HG02938 (cell line): ENCODE measurements at regions not wholly inside any gene's neighbourhood (a gene's known extent, or its start where the extent isn't known, plus 50 kb on each side); places are given as distances from the start of the nearest gene placed in this dataset.
"Not testable (repeated sequence)": the region's sequence is repeated elsewhere in the genome, so short reads cannot be mapped to it uniquely, and the experiment has no call there.

Experiments
- ATAC-seq: cut with Tn5 transposase; IDR thresholded peaks from one replicate; pipeline ENCODE4 v1.9.1; 2021; ENCODE audit warnings: mild to moderate bottlenecking, moderate library complexity; ENCODE audit not compliant: unreplicated experiment

DNA sequence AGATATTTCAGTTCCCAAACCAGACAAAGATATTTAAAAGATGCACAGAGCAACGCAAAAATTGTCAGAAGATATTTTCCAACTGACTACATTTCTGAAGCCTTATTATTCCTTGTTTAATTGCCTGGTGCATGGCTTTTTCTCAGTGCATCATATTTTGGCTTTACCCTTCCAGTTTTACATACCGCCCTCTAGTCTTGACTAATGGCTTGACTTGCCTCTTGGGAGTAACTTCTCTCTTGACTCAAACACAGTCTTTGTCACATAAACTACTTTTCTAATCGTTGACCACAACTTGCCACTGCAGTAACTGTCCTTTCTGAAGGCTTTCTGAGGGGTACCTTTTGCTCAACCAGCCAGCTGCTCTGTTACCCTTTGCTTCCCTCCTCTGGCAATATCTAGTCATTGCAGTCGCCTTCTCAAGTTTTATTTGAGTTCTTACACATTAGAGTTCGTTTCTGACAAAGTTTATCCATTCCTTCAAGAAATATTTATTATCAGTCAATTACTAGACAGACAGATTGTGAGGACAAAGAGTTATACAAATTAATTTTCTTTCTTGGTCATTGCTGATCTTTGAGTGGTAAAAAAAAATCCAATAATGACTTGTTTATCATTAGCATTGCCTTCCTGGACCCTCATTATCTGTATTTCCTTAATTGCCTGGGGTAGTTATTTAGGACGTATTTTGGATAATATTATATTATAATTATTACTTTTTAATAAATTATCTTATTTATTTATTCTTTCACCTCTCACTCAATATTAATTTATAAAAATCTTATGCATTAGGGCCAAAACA is 506.9 kb upstream of the PCDH10 start:
- ATAC-seq, result peak; percentile 45

GRCh38 chr4:132646186-132646585 is 502.9 kb upstream of the PCDH10 start:
- peak; percentile 93 for ATAC-seq

DNA sequence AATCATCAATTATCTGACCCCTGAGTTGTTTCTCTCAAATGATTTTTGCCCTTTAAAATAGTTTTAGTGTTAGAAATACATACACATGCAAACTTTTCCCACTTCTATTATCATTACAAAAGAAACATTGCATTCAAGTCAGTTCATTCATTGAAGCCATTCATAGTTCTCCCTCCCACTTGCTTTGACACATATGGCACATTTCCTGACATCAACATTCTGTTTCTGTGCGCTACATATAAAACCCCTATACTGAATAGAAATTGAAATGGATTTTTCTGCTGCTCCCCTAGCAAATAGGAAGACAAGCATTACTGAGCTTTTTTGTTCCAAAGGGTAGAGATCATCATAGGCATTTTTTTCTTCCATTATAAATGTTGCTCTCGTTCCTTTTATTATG is 497.9 kb upstream of the PCDH10 start:
- ATAC-seq, result no peak

GRCh38 chr4:132660181-132660580 is 488.9 kb upstream of the PCDH10 start:
- no peak for ATAC-seq

DNA sequence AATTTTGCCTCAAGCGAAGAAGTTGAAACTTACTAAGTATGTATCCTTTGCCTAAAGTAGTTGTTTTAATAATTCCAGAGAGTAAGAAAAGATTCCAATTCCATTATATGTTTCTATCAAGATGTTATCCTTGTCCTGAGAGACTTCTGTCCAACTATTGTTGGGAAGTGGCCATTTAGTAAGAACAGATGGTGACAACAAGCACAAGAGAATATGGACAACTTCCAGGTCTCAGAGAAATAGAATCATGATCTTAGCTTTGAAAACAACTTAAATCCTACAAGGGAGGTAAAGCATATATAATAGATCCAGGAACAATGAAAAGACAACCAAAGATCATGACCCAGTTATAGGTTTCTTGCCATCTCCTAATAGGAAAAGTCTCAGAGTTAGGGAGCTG is 486.6 kb upstream of the PCDH10 start:
- ATAC-seq, result no peak

DNA sequence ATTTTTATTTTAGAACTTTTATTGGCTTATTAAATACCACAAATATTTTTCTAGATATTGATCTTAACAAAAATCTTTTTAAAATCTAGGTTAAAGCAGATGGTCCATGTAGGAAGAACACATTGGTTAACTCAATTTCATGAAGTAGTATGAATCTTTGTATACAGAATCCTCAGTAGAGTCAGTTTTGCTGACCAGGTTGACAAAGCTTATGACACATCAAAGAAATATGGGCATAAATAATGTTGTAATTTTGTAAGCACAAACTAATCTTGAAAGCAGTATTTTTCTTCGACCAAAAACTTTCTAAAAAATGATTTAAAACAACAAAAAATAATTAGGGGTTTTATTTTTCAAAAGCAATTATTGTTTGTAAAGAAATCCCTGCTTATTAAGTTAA is 479.3 kb upstream of the PCDH10 start:
- ATAC-seq, result no peak

DNA sequence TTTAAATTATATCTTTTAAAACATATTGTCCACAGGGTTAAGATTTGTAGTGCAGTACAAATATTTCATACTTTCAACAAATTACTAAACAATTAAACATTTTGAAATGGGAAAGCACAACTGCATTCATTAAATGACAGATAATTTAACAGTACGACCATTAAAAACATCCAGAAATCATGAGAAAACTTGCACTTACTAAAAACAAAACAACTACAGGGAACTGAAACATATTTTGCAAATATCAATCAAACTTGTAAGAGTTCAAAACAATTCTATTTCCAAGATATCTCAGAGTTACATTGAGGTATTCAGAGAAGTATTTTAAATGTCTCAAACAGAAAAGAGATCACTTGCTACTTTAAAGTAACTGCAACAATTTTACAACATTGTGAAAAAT is 478.5 kb upstream of the PCDH10 start:
- ATAC-seq, result no peak

DNA sequence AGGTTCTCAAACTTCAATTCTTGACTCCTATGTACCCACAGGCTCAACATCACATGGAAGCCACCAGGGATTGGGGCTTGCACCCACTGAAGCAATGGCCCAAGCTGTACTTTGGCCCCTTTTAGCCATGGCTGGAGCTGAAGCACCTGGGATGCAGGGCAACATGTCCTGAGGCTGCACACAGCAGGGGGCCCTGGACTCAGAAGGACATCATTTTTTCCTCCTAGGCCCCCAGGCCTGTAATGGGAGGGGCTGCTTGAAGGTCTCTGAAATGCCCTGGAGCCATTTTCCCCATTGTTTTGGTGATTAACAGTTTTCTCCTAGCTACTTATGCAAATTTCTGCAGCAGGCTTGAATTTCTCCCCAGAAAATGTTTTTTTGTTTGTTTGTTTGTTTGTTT is 465.1 kb upstream of the PCDH10 start:
- no peak for ATAC-seq

GRCh38 chr4:132691026-132691425 is 458.1 kb upstream of the PCDH10 start:
- ATAC-seq, result no peak

DNA sequence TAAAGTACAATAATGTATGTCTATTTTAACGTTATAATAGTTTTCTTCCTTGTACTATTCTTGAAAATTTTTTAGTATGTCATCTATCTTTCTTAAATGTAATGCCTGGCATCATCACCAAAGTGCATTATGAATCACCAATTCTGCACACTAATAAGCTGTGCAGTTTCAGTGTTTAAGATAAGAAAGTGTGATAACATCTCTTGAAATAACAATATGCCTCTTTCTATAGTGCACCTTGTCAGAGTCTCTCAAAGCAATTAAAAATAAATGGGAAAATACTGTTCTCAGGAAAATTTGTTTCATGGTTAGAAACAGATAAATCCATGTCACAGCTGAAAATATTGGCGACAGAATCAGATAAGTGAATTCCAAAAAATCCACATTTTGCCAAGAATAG is 457.4 kb upstream of the PCDH10 start:
- no peak for ATAC-seq

GRCh38 chr4:132694775-132695174 is 454.3 kb upstream of the PCDH10 start:
- ATAC-seq, result no peak

DNA sequence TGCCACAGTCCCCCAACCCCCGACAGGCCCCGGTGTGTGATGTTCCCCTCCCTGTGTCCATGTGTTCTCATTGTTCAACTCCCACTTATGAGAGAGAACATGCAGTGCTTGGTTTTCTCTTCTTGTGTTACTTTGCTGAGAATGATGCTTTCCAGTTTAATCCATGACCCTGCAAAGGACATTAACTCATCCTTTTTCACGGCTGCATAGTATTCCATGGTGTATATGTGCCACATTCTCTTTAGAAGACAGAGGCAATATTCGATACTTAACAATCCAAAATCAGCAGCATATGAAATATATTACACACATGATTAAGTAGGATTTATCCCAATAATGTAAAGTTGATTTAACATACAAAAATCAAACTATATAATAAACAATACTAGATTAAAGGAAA is 451.6 kb upstream of the PCDH10 start:
- not testable (repeated sequence) for ATAC-seq

DNA sequence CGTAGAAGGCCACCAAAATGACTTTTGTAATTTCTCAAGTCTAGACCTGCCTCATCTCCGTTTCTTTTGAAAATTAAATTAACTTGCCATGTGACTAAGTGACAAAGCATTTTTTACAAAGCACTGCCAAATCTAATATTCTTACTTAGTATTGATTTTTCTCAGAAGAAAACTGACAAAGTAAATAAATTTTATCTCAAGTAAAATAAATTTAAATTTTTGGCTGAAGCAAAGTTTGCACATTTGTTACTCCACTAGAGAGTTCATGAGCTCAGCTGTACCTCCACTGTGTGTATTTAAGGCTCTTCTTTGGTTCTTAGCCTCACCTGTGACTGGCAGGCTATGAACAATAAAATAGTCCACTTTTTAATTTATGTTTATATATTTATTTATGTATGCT is 441.1 kb upstream of the PCDH10 start:
- no peak for ATAC-seq

GRCh38 chr4:132709056-132709455 is 440.0 kb upstream of the PCDH10 start:
- no peak for ATAC-seq

GRCh38 chr4:132710971-132711370 is 438.1 kb upstream of the PCDH10 start:
- no peak for ATAC-seq

GRCh38 chr4:132737344-132737743 is 411.8 kb upstream of the PCDH10 start:
- no peak for ATAC-seq

GRCh38 chr4:132759199-132759780 is 389.8 kb upstream of the PCDH10 start:
- no peak for ATAC-seq

DNA sequence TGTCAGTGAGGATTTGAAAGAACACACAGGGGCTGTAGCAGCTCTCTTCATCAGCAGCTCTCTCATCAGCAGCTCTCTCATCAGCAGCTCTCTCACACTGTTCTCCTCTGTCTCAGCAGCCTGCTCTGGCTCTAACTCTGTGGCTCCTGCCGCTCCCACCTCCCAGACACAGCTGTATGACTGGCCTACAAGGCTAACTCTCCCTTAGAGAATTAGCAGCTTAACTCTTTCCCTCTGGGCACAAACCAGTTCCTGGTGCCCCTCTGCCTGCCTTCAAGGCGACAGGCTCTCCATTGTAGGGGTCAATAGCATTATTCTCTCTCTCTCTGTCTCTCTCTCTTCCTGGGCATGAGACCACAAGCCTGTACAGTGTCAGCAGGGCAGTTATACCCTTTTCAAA is 385.6 kb upstream of the PCDH10 start:
- no peak for ATAC-seq

DNA sequence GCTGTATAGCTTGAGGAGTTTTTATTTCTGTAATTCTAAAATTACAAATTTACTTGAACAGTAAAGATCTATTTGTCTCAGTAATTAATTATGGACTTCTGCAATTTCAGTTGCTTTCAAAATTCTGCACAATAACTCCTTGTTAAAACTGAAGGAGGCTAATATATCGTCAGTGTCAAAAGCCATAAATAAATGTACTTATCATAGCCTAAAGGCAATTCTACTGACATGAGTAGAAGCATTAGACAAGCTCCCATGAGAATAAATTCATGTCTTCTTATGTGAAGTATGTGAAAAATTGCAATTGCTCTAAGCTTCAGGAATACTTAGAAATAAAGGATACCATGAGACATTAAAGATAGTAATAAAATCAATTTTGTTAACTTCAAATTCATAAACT is 381.2 kb upstream of the PCDH10 start:
- ATAC-seq, result no peak

- ATAC-seq, result no peak
Measured at GRCh38 chr4:132770776-132771175, 378.3 kb upstream of the PCDH10 start.

DNA sequence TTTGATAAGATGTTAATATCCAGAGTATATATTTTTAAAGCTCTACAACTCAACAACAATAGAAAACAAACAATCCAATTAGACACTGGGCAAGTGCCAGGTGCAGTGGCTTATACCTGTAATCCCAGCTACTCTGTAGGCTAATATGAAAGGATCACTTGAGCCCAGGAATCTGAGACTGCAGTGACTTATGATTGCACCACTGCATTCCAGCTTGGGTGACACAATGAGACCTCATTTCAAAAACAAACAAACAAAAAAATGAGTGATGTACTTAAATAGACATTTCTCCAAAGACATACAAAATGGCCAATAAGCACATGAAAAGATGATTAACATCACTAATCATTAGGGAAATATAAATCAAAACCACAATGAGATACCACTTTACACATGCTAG is 356.8 kb upstream of the PCDH10 start:
- no peak for ATAC-seq

DNA sequence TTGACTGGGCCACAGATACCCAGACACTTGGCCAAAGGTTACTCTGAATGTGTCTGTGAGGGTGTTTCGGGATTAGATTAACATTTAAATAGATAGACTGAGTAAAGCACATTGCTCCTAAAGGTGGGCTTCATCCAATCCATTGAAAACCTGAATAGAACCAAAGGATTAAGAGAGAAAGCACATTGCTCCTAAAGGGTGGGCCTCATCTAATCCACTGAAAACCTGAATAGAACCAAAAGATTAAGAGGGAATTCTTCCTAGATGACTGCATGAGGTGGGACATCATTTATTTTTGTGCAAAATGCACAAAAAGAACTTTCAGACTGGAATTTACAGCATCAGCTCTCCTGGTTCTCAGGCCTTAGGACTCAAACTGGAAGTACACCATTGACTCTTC is 351.2 kb upstream of the PCDH10 start:
- ATAC-seq, result no peak
